LNCAP (cell line): ENCODE measurements at regions not wholly inside any gene's neighbourhood (a gene's known extent, or its start where the extent isn't known, plus 50 kb on each side); places are given as distances from the start of the nearest gene placed in this dataset.

ENCODE experiments used
- TF ChIP-seq, protein P1 (sequence below): fragments of 450-650 bp; IDR thresholded peaks from 2 replicates; pipeline ENCODE4 v1.5.1; 2017; ENCODE audit warnings: mild to moderate bottlenecking

DNA sequence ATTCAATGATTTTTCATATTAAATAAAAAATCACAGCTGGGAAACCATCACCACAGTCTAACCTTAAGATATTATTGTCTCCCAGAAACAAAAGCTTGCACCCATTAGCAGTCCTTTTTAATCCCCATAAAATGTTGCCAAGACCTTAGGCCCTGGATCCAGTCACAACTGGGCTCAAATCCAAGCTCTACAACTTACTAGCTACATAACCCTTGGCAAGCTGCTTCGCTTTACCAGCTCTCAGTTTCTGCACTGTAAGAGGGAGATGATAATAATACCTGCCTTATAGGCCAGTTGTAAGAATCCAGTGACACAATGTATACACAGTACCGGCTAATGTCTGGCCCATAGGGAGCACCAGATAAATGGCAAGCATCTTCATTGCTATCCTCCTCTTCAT, 400.9 kb upstream of the FGF13 start:
- TF ChIP-seq, protein P1, sequence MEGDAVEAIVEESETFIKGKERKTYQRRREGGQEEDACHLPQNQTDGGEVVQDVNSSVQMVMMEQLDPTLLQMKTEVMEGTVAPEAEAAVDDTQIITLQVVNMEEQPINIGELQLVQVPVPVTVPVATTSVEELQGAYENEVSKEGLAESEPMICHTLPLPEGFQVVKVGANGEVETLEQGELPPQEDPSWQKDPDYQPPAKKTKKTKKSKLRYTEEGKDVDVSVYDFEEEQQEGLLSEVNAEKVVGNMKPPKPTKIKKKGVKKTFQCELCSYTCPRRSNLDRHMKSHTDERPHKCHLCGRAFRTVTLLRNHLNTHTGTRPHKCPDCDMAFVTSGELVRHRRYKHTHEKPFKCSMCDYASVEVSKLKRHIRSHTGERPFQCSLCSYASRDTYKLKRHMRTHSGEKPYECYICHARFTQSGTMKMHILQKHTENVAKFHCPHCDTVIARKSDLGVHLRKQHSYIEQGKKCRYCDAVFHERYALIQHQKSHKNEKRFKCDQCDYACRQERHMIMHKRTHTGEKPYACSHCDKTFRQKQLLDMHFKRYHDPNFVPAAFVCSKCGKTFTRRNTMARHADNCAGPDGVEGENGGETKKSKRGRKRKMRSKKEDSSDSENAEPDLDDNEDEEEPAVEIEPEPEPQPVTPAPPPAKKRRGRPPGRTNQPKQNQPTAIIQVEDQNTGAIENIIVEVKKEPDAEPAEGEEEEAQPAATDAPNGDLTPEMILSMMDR: no peak

GRCh38 chrX:139106069-139106468, 394.6 kb upstream of the FGF13 start:
- TF ChIP-seq, protein P1: no peak

DNA sequence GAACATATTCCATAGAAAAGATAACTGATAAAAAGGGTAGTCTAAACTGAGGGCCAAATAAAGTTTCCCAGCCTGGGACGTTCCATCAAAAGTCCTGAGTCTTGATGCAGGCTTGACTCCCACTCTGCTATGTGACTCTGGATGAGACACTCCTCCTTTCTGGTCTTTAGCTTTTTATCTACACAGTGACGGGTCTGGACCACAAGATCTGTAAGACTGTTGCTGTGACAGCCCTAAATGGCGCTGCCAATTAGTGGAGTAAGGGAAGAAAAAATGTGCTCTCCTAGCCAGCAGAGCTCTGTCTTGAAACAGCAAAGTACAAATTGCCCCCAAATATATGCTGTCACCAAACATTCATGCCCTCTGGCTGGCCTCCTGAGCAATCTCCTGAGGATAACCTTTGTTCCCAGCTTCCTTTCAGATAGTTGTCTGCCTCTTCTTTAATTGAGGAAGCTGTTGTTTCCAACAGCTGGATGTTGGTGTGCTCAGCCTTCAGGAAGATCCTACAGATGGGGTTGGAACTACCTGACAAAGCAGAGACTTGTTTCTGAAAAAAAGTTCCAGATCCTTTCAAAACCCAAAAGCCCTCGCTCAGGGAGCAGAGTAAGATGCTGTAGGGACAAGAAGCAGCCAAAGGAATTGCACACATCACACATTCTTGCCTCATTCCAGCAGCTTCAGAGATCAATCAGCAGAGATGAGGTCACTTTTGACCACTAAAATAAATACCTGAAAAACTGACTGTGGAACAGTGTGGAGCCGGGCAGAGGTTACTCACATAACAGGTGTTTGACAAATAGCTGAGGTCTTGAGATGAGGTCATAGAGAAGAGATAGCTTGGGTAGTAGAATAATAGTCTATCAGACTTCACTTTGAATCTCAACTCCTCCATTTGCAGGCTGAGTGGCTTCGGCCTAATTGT, 383.4 kb upstream of the FGF13 start:
- TF ChIP-seq, protein P1: no peak

DNA sequence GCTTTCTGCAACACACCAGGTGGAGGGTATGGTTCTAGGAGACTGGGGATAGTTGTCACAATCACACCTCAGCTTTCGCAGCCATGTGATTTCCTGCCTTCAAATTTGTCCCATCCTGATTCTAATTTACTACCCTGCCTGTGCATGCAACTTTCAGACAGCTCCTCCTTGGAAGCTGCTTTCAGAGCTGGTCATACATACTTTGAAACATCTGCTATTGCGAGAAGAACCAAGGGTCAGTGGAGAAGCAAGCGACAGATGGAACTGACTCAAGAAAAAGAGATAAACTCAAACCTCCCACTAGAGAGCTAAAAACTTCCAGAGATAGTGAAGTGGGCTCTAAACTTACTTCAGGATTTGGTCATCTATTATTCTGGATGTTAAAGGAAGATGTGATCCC, 381.7 kb upstream of the FGF13 start:
- TF ChIP-seq, protein P1: no peak

DNA sequence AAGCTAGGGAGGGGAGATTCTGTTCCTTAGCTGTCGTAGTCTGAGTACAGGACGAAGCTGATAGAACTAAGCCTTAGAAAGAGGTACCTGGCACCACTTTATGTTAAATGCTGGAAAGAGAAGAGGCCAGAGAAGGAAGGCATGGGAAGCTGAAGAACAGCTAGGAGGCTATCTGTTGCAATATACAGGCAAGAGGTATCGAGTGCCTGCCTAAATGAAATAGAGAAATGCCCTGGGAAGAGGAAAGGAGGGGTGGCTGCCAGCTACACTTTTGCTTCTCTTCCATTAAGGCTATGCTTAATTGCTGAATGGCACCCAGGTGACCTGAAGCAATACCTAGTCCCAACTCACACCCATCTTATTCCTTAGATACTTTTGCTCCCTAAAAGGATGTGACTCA, 380.4 kb upstream of the FGF13 start:
- TF ChIP-seq, protein P1: no peak

DNA sequence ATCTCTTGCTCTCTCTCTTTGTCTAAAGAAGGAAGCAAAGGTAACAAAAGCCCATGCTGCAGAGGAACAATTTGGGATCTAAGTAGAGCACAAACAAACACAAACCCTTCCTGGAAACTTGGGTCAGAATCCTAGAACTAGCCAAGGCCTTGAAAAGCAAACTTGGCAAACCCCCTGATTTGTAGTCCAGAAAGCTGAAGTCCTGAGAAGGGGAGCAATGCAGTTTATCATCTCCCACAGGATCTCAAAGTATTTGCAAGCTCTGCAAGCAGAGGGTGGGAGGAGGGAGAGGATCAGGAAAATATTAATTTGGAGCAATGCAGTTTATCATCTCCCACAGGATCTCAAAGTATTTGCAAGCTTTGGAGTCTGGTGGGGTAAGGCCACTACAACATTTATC, 379.5 kb upstream of the FGF13 start:
- TF ChIP-seq, protein P1: no peak

- TF ChIP-seq, protein P1: no peak
These were observed 374.7 kb upstream of the FGF13 start for GRCh38 chrX:139086246-139086645.
